ENCODE measurements at regions not wholly inside any gene's neighbourhood (a gene's known extent, or its start where the extent isn't known, plus 50 kb on each side); places are given as distances from the start of the nearest gene placed in this dataset.

DNA sequence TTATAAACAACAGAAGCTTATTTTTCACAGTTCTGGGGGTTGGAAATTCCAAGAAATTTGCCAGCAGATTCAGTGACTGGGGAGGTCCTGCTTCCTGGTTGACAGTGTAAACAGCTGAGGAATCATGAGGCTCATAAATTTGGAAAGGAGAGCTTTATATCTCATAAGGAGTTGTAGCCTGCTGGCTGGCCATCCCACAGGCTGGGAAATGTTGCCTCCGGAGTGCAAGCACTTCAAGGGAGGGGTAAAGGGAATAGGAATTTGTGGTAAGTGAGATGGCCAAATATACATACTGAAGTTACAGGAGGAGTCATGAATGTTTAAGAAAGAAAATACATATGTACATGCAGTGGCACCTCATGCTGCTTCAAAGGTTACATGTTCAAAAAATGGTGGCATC is 217.2 kb upstream of the CBLB start:
- TF ChIP-seq, protein P1, sequence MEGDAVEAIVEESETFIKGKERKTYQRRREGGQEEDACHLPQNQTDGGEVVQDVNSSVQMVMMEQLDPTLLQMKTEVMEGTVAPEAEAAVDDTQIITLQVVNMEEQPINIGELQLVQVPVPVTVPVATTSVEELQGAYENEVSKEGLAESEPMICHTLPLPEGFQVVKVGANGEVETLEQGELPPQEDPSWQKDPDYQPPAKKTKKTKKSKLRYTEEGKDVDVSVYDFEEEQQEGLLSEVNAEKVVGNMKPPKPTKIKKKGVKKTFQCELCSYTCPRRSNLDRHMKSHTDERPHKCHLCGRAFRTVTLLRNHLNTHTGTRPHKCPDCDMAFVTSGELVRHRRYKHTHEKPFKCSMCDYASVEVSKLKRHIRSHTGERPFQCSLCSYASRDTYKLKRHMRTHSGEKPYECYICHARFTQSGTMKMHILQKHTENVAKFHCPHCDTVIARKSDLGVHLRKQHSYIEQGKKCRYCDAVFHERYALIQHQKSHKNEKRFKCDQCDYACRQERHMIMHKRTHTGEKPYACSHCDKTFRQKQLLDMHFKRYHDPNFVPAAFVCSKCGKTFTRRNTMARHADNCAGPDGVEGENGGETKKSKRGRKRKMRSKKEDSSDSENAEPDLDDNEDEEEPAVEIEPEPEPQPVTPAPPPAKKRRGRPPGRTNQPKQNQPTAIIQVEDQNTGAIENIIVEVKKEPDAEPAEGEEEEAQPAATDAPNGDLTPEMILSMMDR (IDR thresholded peaks at IDR 0.05), result no peak
- TF ChIP-seq EZH2phosphoT487 (IDR thresholded peaks at IDR 0.05) (no peak), EZH2 (IDR thresholded peaks at IDR 0.05) (no peak)

Data from neural progenitor cell (in vitro differentiated cells).